GM18519 (cell line): ENCODE measurements at regions not wholly inside any gene's neighbourhood (a gene's known extent, or its start where the extent isn't known, plus 50 kb on each side); places are given as distances from the start of the nearest gene placed in this dataset.
"Not testable (repeated sequence)": the region's sequence is repeated elsewhere in the genome, so short reads cannot be mapped to it uniquely, and the experiment has no call there.

ENCODE experiments used
- ATAC-seq: cut with Tn5 transposase; IDR thresholded peaks from one replicate; pipeline ENCODE4 v1.9.1; 2021; ENCODE audit warnings: mild to moderate bottlenecking, moderate library complexity; ENCODE audit not compliant: unreplicated experiment, low FRiP score

- no peak for ATAC-seq
Measured at GRCh38 chr20:40954521-40955165, 74.0 kb upstream of the TOP1 start.

- ATAC-seq = no peak
Measured at GRCh38 chr20:40955326-40955725, 73.3 kb upstream of the TOP1 start.

- not testable (repeated sequence) for ATAC-seq
Measured at GRCh38 chr20:40955826-40956225, 72.8 kb upstream of the TOP1 start.

GRCh38 chr20:40956542-40957264 lies 71.9 kb upstream of the TOP1 start:
- ATAC-seq = no peak

GRCh38 chr20:40957265-40957760 lies 71.3 kb upstream of the TOP1 start:
- no peak for ATAC-seq

- no peak for ATAC-seq
Measured at GRCh38 chr20:40958598-40958997, 70.0 kb upstream of the TOP1 start.

GRCh38 chr20:40959325-40960092 lies 69.1 kb upstream of the TOP1 start:
- ATAC-seq = no peak

- no peak for ATAC-seq
Measured at GRCh38 chr20:40960101-40960500, 68.5 kb upstream of the TOP1 start.

- ATAC-seq = no peak
Measured at GRCh38 chr20:40960521-40960956, 68.1 kb upstream of the TOP1 start.

GRCh38 chr20:40961176-40961575 lies 67.4 kb upstream of the TOP1 start:
- ATAC-seq = no peak

- ATAC-seq = no peak
Measured at GRCh38 chr20:40961686-40962640, 66.7 kb upstream of the TOP1 start.

- peak; percentile 47 for ATAC-seq
Measured at GRCh38 chr20:40962733-40963504, 65.7 kb upstream of the TOP1 start.

GRCh38 chr20:40963505-40963845 lies 65.1 kb upstream of the TOP1 start:
- no peak for ATAC-seq

- no peak for ATAC-seq
Measured at GRCh38 chr20:40965671-40966070, 63.0 kb upstream of the TOP1 start.

GRCh38 chr20:40966103-40966502 lies 62.5 kb upstream of the TOP1 start:
- ATAC-seq = no peak

GRCh38 chr20:40966516-40967185 lies 62.0 kb upstream of the TOP1 start:
- no peak for ATAC-seq

- ATAC-seq = no peak
Measured at GRCh38 chr20:40967700-40968099, 60.9 kb upstream of the TOP1 start.

GRCh38 chr20:40968816-40969562 lies 59.6 kb upstream of the TOP1 start:
- not testable (repeated sequence) for ATAC-seq
